ENCODE measurements at regions not wholly inside any gene's neighbourhood (a gene's known extent, or its start where the extent isn't known, plus 50 kb on each side); places are given as distances from the start of the nearest gene placed in this dataset.

DNA sequence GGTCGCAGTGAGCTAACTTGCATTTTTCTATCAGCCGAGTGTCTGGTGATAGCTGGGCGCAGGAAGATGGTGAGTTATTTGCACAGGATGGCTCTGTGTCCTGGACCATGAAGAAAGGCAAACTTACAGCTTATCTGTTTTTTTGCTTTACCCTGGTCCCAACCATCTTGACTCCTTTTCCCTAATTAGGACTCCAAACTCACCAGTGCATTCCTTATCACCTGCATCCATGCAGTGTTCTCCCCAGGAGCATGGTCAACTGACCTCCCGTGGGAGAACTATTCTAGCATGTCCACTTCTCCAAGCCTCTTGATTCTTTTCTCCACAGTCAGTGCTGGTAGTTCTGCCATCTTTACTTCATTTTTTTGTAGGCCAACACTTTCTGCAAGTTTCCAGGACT, 68.2 kb upstream of the WWC2 start:
- Histone ChIP-seq H3K9me3 (replicated peaks in 1 of 2; ENCODE audit: control insufficient read depth in 2 of 2, insufficient read depth in 1 of 2, low read depth in 1 of 2, low read length in 2 of 2) (no peaks in the 10 kb centered on the region), H3K4ac (ENCODE audit: low read length) (no peak overlapping the region), H3K4me1 (ENCODE audit: control insufficient read depth in 2 of 2, insufficient read depth in 1 of 2, low read depth in 1 of 2, low read length in 2 of 2) (no peaks in the 10 kb centered on the region), H2AK5ac (ENCODE audit: low read depth, low read length) (no peak overlapping the region), H3K4me3 (ENCODE audit: low read length in 2 of 2) (no peak overlapping the region), H2BK12ac (ENCODE audit: low read length) (no peak overlapping the region), H4K8ac (ENCODE audit: low read depth, low read length) (no peak overlapping the region), H3K36me3 (replicated peaks in 1 of 2; ENCODE audit: control insufficient read depth in 2 of 2, insufficient read depth in 2 of 2, low read length in 2 of 2) (no peaks in the 10 kb centered on the region), H3K9ac (ENCODE audit: low read depth, low read length, poor library complexity) (no peak overlapping the region), H2BK15ac (ENCODE audit: low read length) (no peak overlapping the region), H3K4me2 (ENCODE audit: insufficient read depth, low read length, poor library complexity, severe bottlenecking) (no peak overlapping the region), H2BK5ac (ENCODE audit: low read length) (no peak overlapping the region), H3K79me1 (ENCODE audit: low read depth, low read length) (no peaks in the 10 kb centered on the region), H3K27ac (replicated peaks; ENCODE audit: low read length) (no peak overlapping the region), H2AFZ (ENCODE audit: low read length) (no peak overlapping the region), H3K23ac (ENCODE audit: low read depth, low read length, poor library complexity) (no peak overlapping the region), H3K18ac (ENCODE audit: low read length) (no peak overlapping the region), H4K91ac (ENCODE audit: low read depth, low read length, poor library complexity) (no peak overlapping the region), H3K27me3 (ENCODE audit: control insufficient read depth in 3 of 3, insufficient read depth in 3 of 3, low read depth in 1 of 3, low read length in 3 of 3) (peaks cover 0 to 4% (median 0%) of the 10 kb centered on the region in 3 experiments), H2BK120ac (ENCODE audit: low read depth, low read length) (no peak overlapping the region), H3K14ac (ENCODE audit: low read length) (no peak overlapping the region)
- no peak for DNase-seq (ENCODE audit: low spot score)
- WGBS, 2 donors (ENCODE audit: extremely low coverage in 2 of 2, insufficient read length in 2 of 2, insufficient replicate concordance in 1 of 2), result no CpG with 5 or more reads among the region's 4 CpGs

DNA sequence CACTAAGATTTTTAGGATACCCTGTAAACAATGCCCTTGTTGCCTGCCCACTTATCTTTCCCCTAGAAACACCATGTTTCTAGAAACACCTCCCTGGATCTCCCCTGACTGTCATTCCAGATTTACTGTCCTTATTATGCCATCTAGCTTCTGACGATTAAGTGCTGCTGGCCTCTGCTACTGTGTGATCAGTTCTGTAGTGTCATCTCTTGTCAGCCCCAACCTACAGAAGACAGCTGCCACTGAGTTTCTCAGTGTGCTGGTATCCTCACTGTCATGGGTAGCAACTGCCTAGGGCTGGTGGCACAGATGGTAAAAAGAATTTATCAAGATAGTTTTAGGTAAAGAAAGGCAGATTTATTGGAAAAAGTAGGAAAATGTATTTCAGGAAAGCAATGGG, 68.7 kb upstream of the WWC2 start:
- no peak overlapping the region for H4K8ac ChIP-seq (ENCODE audit: low read depth, low read length)

DNA sequence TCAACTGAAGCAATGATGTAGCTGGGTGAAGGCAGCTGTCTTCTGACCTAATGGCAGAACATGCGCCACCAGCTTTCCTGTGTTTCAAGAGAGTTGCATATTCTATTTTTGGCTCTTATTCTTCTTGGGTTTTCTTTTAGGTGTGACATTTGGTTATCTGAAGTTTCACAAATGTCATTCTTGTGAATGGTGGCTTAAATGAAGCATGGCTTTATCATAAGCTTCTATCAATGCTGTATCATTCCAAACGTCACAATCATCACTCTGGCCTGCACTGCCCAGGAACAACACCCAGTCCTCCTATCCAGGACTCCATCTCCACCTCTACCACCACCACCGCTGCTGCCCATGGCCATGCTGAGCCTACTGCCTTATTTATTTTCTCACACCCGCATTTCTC, 69.7 kb upstream of the WWC2 start:
- Histone ChIP-seq H4K91ac (ENCODE audit: low read depth, low read length, poor library complexity) (no peak overlapping the region), H2BK15ac (ENCODE audit: low read length) (no peak overlapping the region), H2BK120ac (ENCODE audit: low read depth, low read length) (no peak overlapping the region), H3K4ac (ENCODE audit: low read length) (no peak overlapping the region), H3K9ac (ENCODE audit: low read depth, low read length, poor library complexity) (no peak overlapping the region), H3K9me3 (replicated peaks in 1 of 2; ENCODE audit: control insufficient read depth in 2 of 2, insufficient read depth in 1 of 2, low read depth in 1 of 2, low read length in 2 of 2) (no peaks in the 10 kb centered on the region), H3K4me3 (ENCODE audit: low read length in 2 of 2) (peak overlapping the region in 1 of 2 donors; percentile 48), H3K14ac (ENCODE audit: low read length) (no peak overlapping the region), H3K18ac (ENCODE audit: low read length) (no peak overlapping the region), H3K27me3 (ENCODE audit: control insufficient read depth in 3 of 3, insufficient read depth in 3 of 3, low read depth in 1 of 3, low read length in 3 of 3) (peaks cover 0 to 7% (median 0%) of the 10 kb centered on the region in 3 experiments), H3K79me1 (ENCODE audit: low read depth, low read length) (no peaks in the 10 kb centered on the region), H3K4me1 (ENCODE audit: control insufficient read depth in 2 of 2, insufficient read depth in 1 of 2, low read depth in 1 of 2, low read length in 2 of 2) (no peaks in the 10 kb centered on the region), H2AFZ (ENCODE audit: low read length) (no peak overlapping the region), H3K36me3 (replicated peaks in 1 of 2; ENCODE audit: control insufficient read depth in 2 of 2, insufficient read depth in 2 of 2, low read length in 2 of 2) (no peaks in the 10 kb centered on the region), H3K4me2 (ENCODE audit: insufficient read depth, low read length, poor library complexity, severe bottlenecking) (no peak overlapping the region), H2BK12ac (ENCODE audit: low read length) (no peak overlapping the region), H2AK5ac (ENCODE audit: low read depth, low read length) (no peak overlapping the region), H3K23ac (ENCODE audit: low read depth, low read length, poor library complexity) (no peak overlapping the region), H2BK5ac (ENCODE audit: low read length) (no peak overlapping the region), H3K27ac (replicated peaks; ENCODE audit: low read length) (no peak overlapping the region), H4K8ac (ENCODE audit: low read depth, low read length) (no peak overlapping the region)
- DNase-seq (ENCODE audit: low spot score), result no peak
- no CpG with 5 or more reads among the region's 4 CpGs for WGBS, 2 donors (ENCODE audit: extremely low coverage in 2 of 2, insufficient read length in 2 of 2, insufficient replicate concordance in 1 of 2)

More for the DNA sequence above, 68.7 kb upstream of the WWC2 start:
- H3K4me3 ChIP-seq (ENCODE audit: low read length in 2 of 2), result no peak overlapping the region
- no peak overlapping the region for H2BK120ac ChIP-seq (ENCODE audit: low read depth, low read length)
- no peak overlapping the region for H3K18ac ChIP-seq (ENCODE audit: low read length)
- no peak overlapping the region for H2AFZ ChIP-seq (ENCODE audit: low read length)
- H4K91ac ChIP-seq (ENCODE audit: low read depth, low read length, poor library complexity), result no peak overlapping the region
- no peaks in the 10 kb centered on the region for H3K79me1 ChIP-seq (ENCODE audit: low read depth, low read length)
- H2BK5ac ChIP-seq (ENCODE audit: low read length), result no peak overlapping the region
- no peak overlapping the region for H2AK5ac ChIP-seq (ENCODE audit: low read depth, low read length)
- no CpG with 5 or more reads among the region's 1 CpG for WGBS, 2 donors (ENCODE audit: extremely low coverage in 2 of 2, insufficient read length in 2 of 2, insufficient replicate concordance in 1 of 2)
- no peak overlapping the region for H2BK15ac ChIP-seq (ENCODE audit: low read length)
- no peak overlapping the region for H3K4ac ChIP-seq (ENCODE audit: low read length)
- H2BK12ac ChIP-seq (ENCODE audit: low read length), result no peak overlapping the region
- peaks cover 0 to 4% (median 0%) of the 10 kb centered on the region in 3 experiments for H3K27me3 ChIP-seq (ENCODE audit: control insufficient read depth in 3 of 3, insufficient read depth in 3 of 3, low read depth in 1 of 3, low read length in 3 of 3)
- H3K9me3 ChIP-seq (replicated peaks in 1 of 2; ENCODE audit: control insufficient read depth in 2 of 2, insufficient read depth in 1 of 2, low read depth in 1 of 2, low read length in 2 of 2), result no peaks in the 10 kb centered on the region
- no peak overlapping the region for H3K4me2 ChIP-seq (ENCODE audit: insufficient read depth, low read length, poor library complexity, severe bottlenecking)
- H3K14ac ChIP-seq (ENCODE audit: low read length), result no peak overlapping the region
- H3K4me1 ChIP-seq (ENCODE audit: control insufficient read depth in 2 of 2, insufficient read depth in 1 of 2, low read depth in 1 of 2, low read length in 2 of 2), result no peaks in the 10 kb centered on the region
- no peak overlapping the region for H3K9ac ChIP-seq (ENCODE audit: low read depth, low read length, poor library complexity)
- H3K36me3 ChIP-seq (replicated peaks in 1 of 2; ENCODE audit: control insufficient read depth in 2 of 2, insufficient read depth in 2 of 2, low read length in 2 of 2), result no peaks in the 10 kb centered on the region
- no peak overlapping the region for H3K23ac ChIP-seq (ENCODE audit: low read depth, low read length, poor library complexity)
- no peak for DNase-seq (ENCODE audit: low spot score)
- no peak overlapping the region for H3K27ac ChIP-seq (replicated peaks; ENCODE audit: low read length)

DNA sequence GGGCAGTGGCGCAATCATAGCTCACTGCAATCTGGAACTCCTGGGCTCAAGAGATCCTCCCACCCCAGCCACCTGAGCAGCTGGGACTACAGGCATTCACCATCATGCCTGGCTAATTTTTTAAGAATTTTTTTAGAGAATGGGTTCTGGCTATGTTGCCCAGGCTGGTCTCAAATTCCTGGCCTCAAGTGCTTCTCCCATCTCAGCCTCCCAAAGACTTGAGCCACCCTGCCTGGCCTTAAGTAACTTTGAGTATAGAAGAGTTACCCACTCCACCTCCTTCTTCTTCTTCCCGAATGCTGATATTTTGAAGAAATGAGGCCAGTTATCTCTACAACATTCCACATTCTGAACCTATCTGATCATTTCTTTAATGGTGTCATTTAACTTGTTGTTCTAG, 72.4 kb upstream of the WWC2 start:
- no peak overlapping the region for H3K27ac ChIP-seq (replicated peaks; ENCODE audit: low read length)
- no peak overlapping the region for H3K4me3 ChIP-seq (ENCODE audit: low read length in 2 of 2)
- no peak overlapping the region for H3K23ac ChIP-seq (ENCODE audit: low read depth, low read length, poor library complexity)
- no peaks in the 10 kb centered on the region for H3K79me1 ChIP-seq (ENCODE audit: low read depth, low read length)
- no CpG with 5 or more reads among the region's 2 CpGs for WGBS, 2 donors (ENCODE audit: extremely low coverage in 2 of 2, insufficient read length in 2 of 2, insufficient replicate concordance in 1 of 2)
- no peak overlapping the region for H2AFZ ChIP-seq (ENCODE audit: low read length)
- no peaks in the 10 kb centered on the region for H3K36me3 ChIP-seq (replicated peaks in 1 of 2; ENCODE audit: control insufficient read depth in 2 of 2, insufficient read depth in 2 of 2, low read length in 2 of 2)
- H3K4me1 ChIP-seq (ENCODE audit: control insufficient read depth in 2 of 2, insufficient read depth in 1 of 2, low read depth in 1 of 2, low read length in 2 of 2), result no peaks in the 10 kb centered on the region
- H2BK120ac ChIP-seq (ENCODE audit: low read depth, low read length), result no peak overlapping the region
- H2BK15ac ChIP-seq (ENCODE audit: low read length), result no peak overlapping the region
- H3K4ac ChIP-seq (ENCODE audit: low read length), result no peak overlapping the region
- no peak overlapping the region for H3K18ac ChIP-seq (ENCODE audit: low read length)
- H4K91ac ChIP-seq (ENCODE audit: low read depth, low read length, poor library complexity), result no peak overlapping the region
- no peak for DNase-seq (ENCODE audit: low spot score)
- no peak overlapping the region for H3K14ac ChIP-seq (ENCODE audit: low read length)
- peaks cover 0 to 10% (median 0%) of the 10 kb centered on the region in 3 experiments for H3K27me3 ChIP-seq (ENCODE audit: control insufficient read depth in 3 of 3, insufficient read depth in 3 of 3, low read depth in 1 of 3, low read length in 3 of 3)
- H2BK5ac ChIP-seq (ENCODE audit: low read length), result no peak overlapping the region
- H3K9ac ChIP-seq (ENCODE audit: low read depth, low read length, poor library complexity), result no peak overlapping the region
- H2BK12ac ChIP-seq (ENCODE audit: low read length), result no peak overlapping the region
- H3K4me2 ChIP-seq (ENCODE audit: insufficient read depth, low read length, poor library complexity, severe bottlenecking), result no peak overlapping the region
- no peak overlapping the region for H2AK5ac ChIP-seq (ENCODE audit: low read depth, low read length)
- no peak overlapping the region for H4K8ac ChIP-seq (ENCODE audit: low read depth, low read length)
- H3K9me3 ChIP-seq (replicated peaks in 1 of 2; ENCODE audit: control insufficient read depth in 2 of 2, insufficient read depth in 1 of 2, low read depth in 1 of 2, low read length in 2 of 2), result no peaks in the 10 kb centered on the region
